HUES6 (cell line): ENCODE measurements at regions not wholly inside any gene's neighbourhood (a gene's known extent, or its start where the extent isn't known, plus 50 kb on each side); places are given as distances from the start of the nearest gene placed in this dataset.
"Not testable (repeated sequence)": the region's sequence is repeated elsewhere in the genome, so short reads cannot be mapped to it uniquely, and the experiment has no call there.

ENCODE experiments used
- H3K27ac ChIP-seq: 2 replicates; pipeline ENCODE4 v1.7.0; 2013; ENCODE audit warnings: low read depth, mild to moderate bottlenecking, low read length, inconsistent platforms
- H3K27me3 ChIP-seq: 2 replicates; pipeline ENCODE4 v1.6.1; 2013; ENCODE audit warnings: low read length; ENCODE audit not compliant: control insufficient read depth, insufficient read depth
- H3K36me3 ChIP-seq: 2 replicates; pipeline ENCODE4 v1.6.1; 2013; ENCODE audit warnings: low read length; ENCODE audit not compliant: control insufficient read depth, insufficient read depth
- H3K4me1 ChIP-seq: 2 replicates; pipeline ENCODE4 v1.6.1; 2013; ENCODE audit warnings: low read length; ENCODE audit not compliant: control insufficient read depth, insufficient read depth
- H3K4me3 ChIP-seq: 2 replicates; pipeline ENCODE4 v1.5.1; 2013; ENCODE audit warnings: low read depth, low read length
- H3K9ac ChIP-seq: one replicate; pipeline ENCODE4 v1.6.1; 2013; ENCODE audit warnings: mild to moderate bottlenecking, low read length
- H3K9me3 ChIP-seq: 2 replicates; pipeline ENCODE4 v1.6.1; 2013; ENCODE audit warnings: low read depth, low read length; ENCODE audit not compliant: control insufficient read depth, insufficient read depth

GRCh38 chr4:77344001-77344400 lies 187.0 kb downstream of the CCNG2 start:
- no peak overlapping the region for H3K27ac ChIP-seq
- H3K36me3 ChIP-seq, result no peaks in the 10 kb centered on the region
- no peaks in the 10 kb centered on the region; the same call in 1 of the 2 replicates for H3K4me1 ChIP-seq

GRCh38 chr4:77344784-77345183 lies 187.8 kb downstream of the CCNG2 start:
- Histone ChIP-seq H3K9me3 (peaks cover 19% of the 10 kb centered on the region), H3K36me3 (no peaks in the 10 kb centered on the region), H3K4me1 (no peaks in the 10 kb centered on the region; the same call in 1 of the 2 replicates), H3K4me3 (no peak overlapping the region), H3K27ac (no peak overlapping the region), H3K9ac (no peak overlapping the region), H3K27me3 (no peaks in the 10 kb centered on the region)

More at GRCh38 chr4:77344001-77344400, 187.0 kb downstream of the CCNG2 start:
- H3K4me3 ChIP-seq, result no peak overlapping the region
- peaks cover 19% of the 10 kb centered on the region for H3K9me3 ChIP-seq
- no peak overlapping the region for H3K9ac ChIP-seq
- no peaks in the 10 kb centered on the region for H3K27me3 ChIP-seq

GRCh38 chr4:77347351-77347966 lies 190.5 kb downstream of the CCNG2 start:
- Histone ChIP-seq H3K36me3 (no peaks in the 10 kb centered on the region), H3K9ac (no peak overlapping the region), H3K27ac (no peak overlapping the region), H3K9me3 (peaks cover 13% of the 10 kb centered on the region), H3K27me3 (no peaks in the 10 kb centered on the region), H3K4me1 (no peaks in the 10 kb centered on the region; the same call in 1 of the 2 replicates), H3K4me3 (no peak overlapping the region)

- Histone ChIP-seq H3K4me1 (no peaks in the 10 kb centered on the region; the same call in 1 of the 2 replicates), H3K36me3 (no peaks in the 10 kb centered on the region), H3K9me3 (peaks cover 3% of the 10 kb centered on the region), H3K27ac (no peak overlapping the region), H3K27me3 (no peaks in the 10 kb centered on the region), H3K9ac (no peak overlapping the region), H3K4me3 (no peak overlapping the region)
Measured at GRCh38 chr4:77348815-77349214, 191.8 kb downstream of the CCNG2 start.

GRCh38 chr4:77349364-77349763 lies 192.4 kb downstream of the CCNG2 start:
- Histone ChIP-seq H3K9me3 (no peaks in the 10 kb centered on the region), H3K27me3 (no peaks in the 10 kb centered on the region), H3K27ac (no peak overlapping the region), H3K4me3 (no peak overlapping the region), H3K36me3 (no peaks in the 10 kb centered on the region), H3K4me1 (no peaks in the 10 kb centered on the region; the same call in 1 of the 2 replicates), H3K9ac (no peak overlapping the region)

- Histone ChIP-seq H3K27me3 (no peaks in the 10 kb centered on the region), H3K4me3 (no peak overlapping the region), H3K9ac (no peak overlapping the region)
Measured at GRCh38 chr4:77349796-77350195, 192.8 kb downstream of the CCNG2 start.

GRCh38 chr4:77352192-77352591 lies 195.2 kb downstream of the CCNG2 start:
- Histone ChIP-seq H3K4me3 (no peak overlapping the region), H3K9ac (no peak overlapping the region), H3K9me3 (no peaks in the 10 kb centered on the region), H3K4me1 (no peaks in the 10 kb centered on the region), H3K27ac (no peak overlapping the region), H3K27me3 (no peaks in the 10 kb centered on the region), H3K36me3 (no peaks in the 10 kb centered on the region)

More at GRCh38 chr4:77349796-77350195, 192.8 kb downstream of the CCNG2 start:
- Histone ChIP-seq H3K4me1 (no peaks in the 10 kb centered on the region; the same call in 1 of the 2 replicates), H3K27ac (no peak overlapping the region), H3K9me3 (no peaks in the 10 kb centered on the region), H3K36me3 (no peaks in the 10 kb centered on the region)

GRCh38 chr4:77353724-77354315 lies 196.8 kb downstream of the CCNG2 start:
- not testable (repeated sequence) for H3K27ac ChIP-seq, H3K4me1 ChIP-seq, H3K4me3 ChIP-seq, H3K27me3 ChIP-seq, H3K36me3 ChIP-seq, H3K9ac ChIP-seq, H3K9me3 ChIP-seq

GRCh38 chr4:77354550-77354949 lies 197.5 kb downstream of the CCNG2 start:
- Histone ChIP-seq H3K27ac (no peak overlapping the region), H3K4me1 (no peaks in the 10 kb centered on the region), H3K9me3 (no peaks in the 10 kb centered on the region), H3K36me3 (no peaks in the 10 kb centered on the region), H3K9ac (no peak overlapping the region), H3K27me3 (peaks cover 2% of the 10 kb centered on the region; the same call in 1 of the 2 replicates), H3K4me3 (no peak overlapping the region)

- H3K27ac ChIP-seq, result no peak overlapping the region
- no peak overlapping the region for H3K4me3 ChIP-seq
- H3K9ac ChIP-seq, result no peak overlapping the region
- H3K4me1 ChIP-seq, result no peaks in the 10 kb centered on the region
- no peaks in the 10 kb centered on the region for H3K9me3 ChIP-seq
- H3K36me3 ChIP-seq, result no peaks in the 10 kb centered on the region
- H3K27me3 ChIP-seq, result peaks cover 9% of the 10 kb centered on the region; the same call in 1 of the 2 replicates
Measured at GRCh38 chr4:77355731-77356130, 198.7 kb downstream of the CCNG2 start.

GRCh38 chr4:77358315-77358928 lies 201.4 kb downstream of the CCNG2 start:
- no peak overlapping the region for H3K4me3 ChIP-seq
- H3K9ac ChIP-seq, result no peak overlapping the region
- no peaks in the 10 kb centered on the region for H3K4me1 ChIP-seq
- no peaks in the 10 kb centered on the region for H3K9me3 ChIP-seq
- H3K36me3 ChIP-seq, result no peaks in the 10 kb centered on the region
- H3K27me3 ChIP-seq, result peaks cover 12% of the 10 kb centered on the region; the same call in 1 of the 2 replicates
- H3K27ac ChIP-seq, result no peak overlapping the region
